GM21367 (cell line): ENCODE measurements at regions not wholly inside any gene's neighbourhood (a gene's known extent, or its start where the extent isn't known, plus 50 kb on each side); places are given as distances from the start of the nearest gene placed in this dataset.

Experiments
- ATAC-seq: cut with Tn5 transposase; IDR thresholded peaks from one replicate; pipeline ENCODE4 v1.9.1; 2021; ENCODE audit not compliant: unreplicated experiment

DNA sequence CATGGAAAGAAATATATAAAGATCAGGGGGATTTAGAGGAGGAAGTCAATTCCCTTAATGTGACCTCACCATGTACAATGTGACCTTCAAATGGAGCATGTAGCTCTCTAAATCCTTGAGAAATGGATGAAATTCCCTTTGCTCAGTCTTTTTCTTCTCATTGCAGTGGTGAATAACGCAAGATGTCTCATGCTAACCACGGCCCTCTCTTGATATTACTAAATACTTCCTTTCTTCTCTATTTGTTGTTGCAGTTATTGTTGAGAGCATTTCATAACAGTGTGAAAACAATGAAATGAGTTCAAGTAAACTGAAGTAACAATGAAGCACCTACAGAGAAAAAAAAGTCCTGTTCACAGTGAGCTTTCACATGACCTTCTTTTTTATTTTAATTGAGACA, 55.6 kb downstream of the ZNF281 start:
- no peak for ATAC-seq

DNA sequence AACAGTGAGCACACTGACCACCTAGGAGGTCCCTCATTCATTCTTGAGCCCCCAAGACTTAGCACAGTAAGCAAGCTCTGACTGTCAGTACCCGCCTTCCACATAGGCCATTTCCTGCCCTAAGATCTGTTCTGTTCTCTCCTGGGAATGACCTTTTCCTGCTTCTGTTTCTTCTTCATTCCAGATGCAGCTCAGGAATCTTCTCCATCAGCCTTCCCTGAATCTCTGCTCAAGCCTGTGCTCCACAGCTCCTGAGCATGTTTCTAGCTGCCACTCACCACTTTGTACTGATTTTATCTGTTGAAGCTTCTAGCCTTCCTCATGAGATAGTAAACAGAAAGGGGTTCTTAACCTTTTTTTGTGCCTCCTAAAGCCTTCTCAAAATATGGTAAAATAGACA, 56.6 kb downstream of the ZNF281 start:
- ATAC-seq: no peak

DNA sequence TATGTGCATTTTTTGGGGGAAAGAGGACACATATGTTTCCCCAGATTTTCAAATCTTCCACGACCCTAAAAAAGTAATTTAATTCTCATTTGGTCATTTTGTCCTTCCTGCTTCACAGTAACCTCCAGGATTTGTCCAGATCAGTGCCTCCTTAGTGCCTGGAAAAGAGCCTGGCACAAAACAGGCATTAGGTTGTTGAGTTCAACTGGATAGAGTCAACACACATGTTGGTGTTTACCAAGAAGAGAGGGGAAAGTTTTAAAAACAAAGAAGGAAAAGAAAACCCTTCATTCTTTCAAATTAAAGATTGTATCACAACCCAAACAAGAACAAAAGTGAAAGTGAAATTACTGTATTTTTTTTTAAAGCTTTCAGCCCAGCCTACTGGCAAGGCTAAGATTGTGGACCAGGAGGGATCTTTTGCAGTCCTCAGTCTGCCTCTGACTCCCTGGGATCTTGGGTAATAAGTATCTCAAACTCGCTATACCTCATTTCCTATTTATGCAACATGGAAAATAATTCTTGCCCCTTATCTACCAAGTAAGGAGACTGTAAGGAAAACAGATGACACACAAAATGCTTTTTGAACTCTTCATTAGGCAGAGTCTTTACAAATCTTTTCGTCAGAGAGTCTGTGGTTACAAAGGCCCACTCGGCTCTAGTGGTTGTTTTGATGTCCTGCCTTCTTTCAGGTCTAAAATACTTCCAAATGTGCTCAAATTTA, 57.8 kb downstream of the ZNF281 start:
- peak; percentile 69 for ATAC-seq

DNA sequence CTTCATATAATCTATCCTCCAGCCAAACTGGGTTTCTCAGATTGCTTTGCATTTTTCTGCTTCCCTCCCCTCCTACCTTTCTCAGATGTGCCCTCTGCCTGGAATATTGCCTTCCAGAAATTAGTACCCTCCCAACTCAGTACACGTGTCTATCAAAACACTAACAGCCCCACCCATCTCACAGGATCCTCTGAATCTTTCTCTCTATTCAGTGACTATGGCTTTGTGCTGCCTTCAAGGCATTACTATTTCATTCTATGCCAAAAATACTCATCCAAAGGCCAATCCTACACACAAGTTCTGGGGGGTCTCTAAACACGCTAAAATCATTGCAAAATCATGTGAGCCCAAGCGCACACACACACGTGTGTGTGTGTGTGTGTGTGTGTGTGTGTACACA, 58.4 kb downstream of the ZNF281 start:
- ATAC-seq: no peak

GRCh38 chr1:200346700-200347099, 63.1 kb downstream of the ZNF281 start:
- no peak for ATAC-seq

DNA sequence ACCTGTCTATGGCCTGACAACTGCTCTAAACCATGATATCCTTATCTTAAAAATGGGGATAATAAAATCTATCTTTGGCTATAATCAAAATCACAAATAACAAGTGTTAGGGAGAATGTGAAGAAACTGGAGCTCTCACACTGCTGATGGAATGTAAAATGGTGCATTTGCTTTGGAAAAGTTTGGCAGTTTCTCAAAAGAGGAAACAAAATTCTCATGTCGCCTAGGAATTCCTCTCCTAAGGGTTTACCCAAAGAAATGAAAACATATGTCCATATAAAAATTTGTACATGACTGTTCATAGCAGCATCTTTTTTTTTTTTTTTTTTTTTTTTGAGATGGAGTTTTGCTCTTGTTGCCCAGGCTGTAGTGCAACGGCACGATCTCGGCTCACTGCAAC, 64.3 kb downstream of the ZNF281 start:
- no peak for ATAC-seq

- ATAC-seq: no peak
These were observed 66.0 kb downstream of the ZNF281 start for GRCh38 chr1:200343874-200344273.

DNA sequence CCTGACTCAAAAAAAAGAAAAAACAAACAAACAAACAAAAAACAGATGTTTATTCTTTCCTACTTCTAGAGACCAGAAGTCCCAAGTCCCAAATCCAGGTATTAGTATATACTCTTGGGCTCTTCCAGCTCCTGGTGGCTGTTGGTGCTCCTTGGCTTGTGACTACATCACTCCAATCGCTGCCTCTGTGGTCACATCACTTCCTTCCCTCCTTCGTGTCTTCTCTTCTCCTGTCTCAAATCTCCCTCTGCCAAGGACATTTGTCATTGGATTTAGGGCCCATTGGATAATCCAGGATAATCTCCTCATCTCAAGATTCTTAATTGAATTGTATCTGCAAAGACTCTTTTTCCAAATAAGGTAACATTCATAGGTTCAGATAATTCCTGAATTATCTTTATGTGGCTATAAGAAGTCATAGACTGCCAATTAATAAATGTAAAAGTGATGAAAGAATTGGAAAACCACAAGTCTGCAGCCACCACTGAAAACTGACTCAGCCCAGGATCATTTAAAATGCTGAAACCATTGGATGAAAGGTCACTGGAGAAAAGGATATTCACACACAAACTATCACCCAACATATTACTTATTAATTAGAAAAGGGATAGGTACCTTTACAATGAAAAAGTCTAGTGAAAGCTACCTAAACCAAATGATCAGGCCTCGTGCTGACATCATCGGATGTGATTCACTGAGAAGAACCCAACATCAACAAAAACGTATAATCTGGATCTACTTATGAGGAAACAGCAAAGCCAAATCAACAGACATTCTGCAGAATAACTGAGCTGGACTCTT, 67.1 kb downstream of the ZNF281 start:
- no peak for ATAC-seq

GRCh38 chr1:200338451-200338850, 71.4 kb downstream of the ZNF281 start:
- ATAC-seq: no peak

GRCh38 chr1:200337831-200338230, 72.0 kb downstream of the ZNF281 start:
- ATAC-seq: no peak

DNA sequence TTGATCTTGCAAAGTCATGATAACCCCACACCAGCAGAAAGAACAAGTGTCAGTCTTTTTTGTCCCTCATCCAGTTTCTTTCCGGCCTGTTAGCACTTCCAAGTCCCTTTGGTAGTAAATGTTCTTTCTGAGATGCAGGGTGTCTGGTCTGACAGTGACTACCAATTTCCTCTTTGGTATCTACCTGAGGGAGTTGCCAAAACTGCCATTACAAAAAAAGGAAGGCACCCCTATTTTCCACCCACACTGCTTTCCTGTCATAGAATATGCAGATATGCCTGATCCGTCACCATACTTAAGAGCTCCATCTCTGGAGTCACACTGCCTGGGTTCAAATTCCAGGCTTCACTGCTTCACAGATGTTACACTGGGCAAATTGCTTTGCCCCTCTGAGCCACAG, 72.4 kb downstream of the ZNF281 start:
- ATAC-seq: no peak

DNA sequence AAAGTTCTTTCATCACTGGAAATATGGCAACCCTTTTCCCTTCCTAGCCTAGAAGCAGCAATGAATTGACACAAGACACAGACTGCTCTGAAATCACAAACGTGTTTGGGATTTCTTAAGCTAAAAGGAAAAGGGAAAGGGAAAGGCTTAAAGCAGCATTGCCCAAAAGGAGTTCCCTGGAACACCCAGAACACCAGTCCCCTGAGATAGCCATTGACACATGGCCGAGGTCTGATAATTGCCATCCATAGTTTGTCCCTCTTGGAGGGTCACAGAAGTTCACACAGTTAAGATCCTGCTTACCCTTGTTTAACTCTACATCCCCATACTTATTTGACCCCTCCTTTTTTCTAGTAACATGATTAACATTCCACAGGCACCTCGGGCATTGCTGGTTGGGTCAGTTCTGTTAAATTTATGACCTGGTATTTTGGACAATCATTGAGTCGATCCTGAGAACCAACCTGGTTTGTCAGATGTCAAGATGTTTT, 72.9 kb downstream of the ZNF281 start:
- ATAC-seq: no peak

DNA sequence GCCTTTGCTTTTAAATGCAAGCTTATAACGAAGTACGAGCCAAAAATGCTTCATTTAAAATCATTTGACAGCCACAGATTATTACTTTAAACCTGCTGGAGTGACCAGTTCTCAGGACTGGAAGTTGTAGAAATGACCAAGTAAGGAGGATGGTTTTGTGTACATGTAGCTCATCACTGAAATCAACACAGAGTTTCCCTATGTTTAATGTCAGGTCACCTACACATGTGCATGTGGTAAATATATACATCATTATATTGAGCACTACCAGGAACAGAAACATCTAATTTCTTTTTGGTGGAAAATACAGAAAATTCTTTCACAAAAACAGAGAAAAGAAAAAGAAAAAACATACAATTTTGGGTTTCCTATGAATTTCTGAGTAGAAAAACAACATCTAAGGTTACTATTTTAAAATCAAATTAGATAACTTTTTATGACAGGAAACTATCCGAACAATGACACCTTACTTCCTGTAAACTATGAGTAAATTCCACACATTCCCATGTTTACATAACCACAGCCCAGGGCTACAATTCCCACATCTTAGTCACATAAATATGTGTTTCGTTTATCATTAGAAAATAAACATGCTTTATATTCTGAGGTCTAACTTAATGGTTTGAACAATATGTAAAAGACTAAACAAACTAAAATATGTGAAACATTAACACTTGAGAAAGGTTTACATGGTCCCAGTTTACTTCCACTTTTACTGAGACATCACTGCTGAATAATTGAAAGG, 73.6 kb downstream of the ZNF281 start:
- no peak for ATAC-seq

- no peak for ATAC-seq
These were observed 75.1 kb downstream of the ZNF281 start for GRCh38 chr1:200334661-200335256.

GRCh38 chr1:200333329-200333728, 76.5 kb downstream of the ZNF281 start:
- no peak for ATAC-seq

DNA sequence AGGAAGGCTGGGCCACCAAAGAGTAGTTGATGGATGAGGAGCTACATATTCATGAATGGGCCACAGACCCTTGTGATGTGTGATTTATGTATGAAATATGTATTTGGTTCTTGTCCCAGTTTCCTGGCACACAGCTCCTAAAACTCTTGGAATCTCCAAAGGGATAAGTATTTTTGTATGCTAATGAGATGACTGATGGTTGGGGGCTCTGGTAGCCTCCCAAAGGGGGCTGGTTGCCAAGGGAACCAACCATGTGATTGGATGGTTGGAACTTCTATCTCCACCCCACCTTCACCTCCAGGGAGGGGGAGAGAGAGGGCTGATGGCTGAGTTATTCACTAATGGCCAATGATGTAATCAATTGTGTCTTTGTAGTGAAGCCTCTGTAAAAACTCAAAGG, 77.1 kb downstream of the ZNF281 start:
- no peak for ATAC-seq

DNA sequence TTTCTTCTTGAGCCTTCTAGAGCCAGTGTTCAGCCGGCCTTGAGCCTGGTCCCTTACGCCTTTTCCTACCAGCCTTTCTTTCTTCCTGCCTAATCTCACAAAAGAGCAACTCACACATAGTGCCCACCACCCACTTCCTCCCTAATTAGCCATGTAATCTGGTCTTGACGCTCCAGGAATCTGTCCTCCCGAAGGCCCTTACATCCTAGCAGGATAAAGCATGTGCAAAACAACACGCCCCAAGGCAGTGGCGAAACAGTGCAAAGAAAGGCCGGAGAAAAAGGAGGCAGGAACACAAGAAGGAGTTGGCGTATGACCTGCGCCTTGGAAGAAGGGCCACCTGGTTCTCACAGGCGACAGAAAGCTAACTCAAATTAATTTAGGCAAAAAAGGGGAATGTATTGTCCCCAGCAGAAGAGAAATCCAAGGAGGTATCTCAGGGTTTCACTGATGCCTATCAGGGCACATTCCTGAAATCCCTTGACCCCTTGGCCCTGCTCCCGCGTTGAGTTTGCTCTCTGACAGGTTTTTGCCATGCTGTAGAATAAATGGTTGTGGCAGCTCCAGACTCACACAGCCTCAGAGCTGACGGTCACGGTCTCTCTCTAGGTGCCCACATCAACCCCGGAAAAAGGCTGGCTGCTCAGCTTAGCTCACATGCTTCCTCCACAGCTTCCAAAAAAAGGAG, 79.0 kb downstream of the ZNF281 start:
- no peak for ATAC-seq

DNA sequence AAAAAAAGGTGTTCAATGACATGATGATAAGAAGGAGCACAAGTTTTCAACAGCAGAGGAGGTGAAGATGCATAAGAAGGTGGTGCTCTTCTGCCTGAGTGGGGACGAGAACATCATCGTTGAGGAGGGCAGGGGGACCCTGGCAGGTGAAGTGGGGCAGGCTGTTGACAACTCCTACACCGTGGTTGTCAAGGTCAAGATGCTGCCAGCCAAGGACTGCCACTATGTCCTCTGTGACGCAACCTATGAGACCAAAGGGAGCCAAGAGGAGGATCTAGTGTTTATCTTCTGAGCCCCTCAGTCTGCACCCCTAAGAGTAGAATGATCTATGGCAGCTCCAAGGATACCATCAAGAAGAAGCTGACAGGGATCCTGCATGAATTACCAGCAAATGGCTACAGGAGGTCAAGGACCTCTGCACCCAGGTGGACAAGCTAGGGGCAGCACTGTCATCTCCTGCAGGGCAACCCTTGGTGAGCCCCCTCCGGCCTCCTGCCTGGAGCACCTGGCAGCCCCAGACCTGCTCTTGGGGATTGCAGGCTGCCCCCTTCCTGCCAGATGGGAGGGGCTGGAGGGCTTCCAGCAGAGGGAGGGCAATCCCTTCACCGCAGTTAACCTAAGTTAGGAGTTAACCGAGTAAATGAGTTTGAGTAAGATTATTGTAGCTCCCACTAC, 80.5 kb downstream of the ZNF281 start:
- no peak for ATAC-seq

DNA sequence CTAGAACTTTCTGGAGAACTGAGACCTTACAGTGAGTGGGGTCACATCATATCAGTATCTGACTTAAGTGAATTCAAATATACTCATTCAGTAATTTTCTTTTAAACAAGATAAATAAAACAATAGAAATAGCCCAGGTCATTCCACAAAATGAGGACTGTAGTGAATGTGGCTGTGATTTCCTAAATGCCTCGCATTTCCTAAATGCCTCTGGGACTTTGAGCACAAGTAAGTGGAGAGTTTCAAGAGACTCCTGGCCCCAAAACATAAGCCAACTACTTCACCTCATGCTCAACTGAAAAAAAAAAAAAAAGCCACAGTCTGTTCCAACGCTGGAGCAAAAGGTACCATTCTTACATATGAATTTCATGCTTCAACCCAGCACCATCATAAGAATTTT, 81.5 kb downstream of the ZNF281 start:
- ATAC-seq: no peak

DNA sequence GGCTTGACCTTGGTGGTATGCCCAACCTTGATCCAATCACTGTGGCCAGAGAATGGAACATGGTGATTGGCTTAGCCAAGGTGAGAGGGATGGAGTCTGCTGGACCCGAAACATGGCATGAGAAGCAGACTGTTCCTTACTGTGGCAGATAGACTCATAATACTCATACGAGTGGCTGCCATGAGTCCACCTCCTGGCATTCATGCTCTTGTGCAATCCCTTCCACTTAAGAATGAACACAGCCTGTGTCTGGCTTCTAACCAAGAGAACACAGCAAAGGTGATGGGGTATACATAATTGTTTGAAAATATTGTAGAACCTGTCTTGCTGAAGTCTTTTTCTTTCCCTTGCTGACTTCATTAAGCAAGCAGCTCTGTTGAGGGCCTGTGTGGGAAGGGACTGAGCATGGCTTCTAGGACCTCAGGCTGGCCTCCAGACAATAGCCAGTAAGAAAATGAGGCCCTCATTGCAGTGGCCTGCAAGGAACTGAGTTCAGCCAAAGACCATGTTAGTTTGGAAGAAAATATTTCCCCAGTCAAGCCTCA, 85.9 kb downstream of the ZNF281 start:
- no peak for ATAC-seq
